ENCODE measurements at regions not wholly inside any gene's neighbourhood (a gene's known extent, or its start where the extent isn't known, plus 50 kb on each side); places are given as distances from the start of the nearest gene placed in this dataset.

DNA sequence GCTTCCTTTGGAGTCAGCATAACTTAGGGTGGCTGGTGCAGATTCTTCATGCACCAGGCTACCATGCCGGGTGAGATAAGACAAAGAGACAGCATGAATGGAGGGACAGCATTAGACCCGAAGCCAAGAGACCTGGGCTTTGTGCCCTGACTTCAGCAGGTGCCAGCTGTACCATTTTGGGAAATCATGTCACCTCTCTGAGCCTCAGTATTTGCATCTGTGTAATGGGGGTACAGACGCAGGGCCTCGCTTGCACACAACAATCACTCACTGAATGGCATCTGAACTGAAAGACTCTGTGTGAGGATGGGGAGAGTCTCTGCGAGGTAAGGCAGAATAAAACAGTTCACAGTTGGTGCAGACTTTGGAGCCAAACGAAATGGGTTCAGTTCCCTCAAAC is 1053.7 kb downstream of the VRK1 start:
- CTCF ChIA-PET: no interaction called here
- no peak for TF ChIP-seq EZH2 (IDR thresholded peaks at IDR 0.05; ENCODE audit: borderline replicate concordance, low read depth, low read length, severe bottlenecking)
- TF ChIP-seq POLR2AphosphoS5 (IDR thresholded peaks at IDR 0.05; ENCODE audit: insufficient read depth, low read depth, low read length): no peak
- no peak for TF ChIP-seq FOS (IDR thresholded peaks at IDR 0.05; ENCODE audit: borderline replicate concordance, insufficient read depth, low read length)
- TF ChIP-seq, protein P1, sequence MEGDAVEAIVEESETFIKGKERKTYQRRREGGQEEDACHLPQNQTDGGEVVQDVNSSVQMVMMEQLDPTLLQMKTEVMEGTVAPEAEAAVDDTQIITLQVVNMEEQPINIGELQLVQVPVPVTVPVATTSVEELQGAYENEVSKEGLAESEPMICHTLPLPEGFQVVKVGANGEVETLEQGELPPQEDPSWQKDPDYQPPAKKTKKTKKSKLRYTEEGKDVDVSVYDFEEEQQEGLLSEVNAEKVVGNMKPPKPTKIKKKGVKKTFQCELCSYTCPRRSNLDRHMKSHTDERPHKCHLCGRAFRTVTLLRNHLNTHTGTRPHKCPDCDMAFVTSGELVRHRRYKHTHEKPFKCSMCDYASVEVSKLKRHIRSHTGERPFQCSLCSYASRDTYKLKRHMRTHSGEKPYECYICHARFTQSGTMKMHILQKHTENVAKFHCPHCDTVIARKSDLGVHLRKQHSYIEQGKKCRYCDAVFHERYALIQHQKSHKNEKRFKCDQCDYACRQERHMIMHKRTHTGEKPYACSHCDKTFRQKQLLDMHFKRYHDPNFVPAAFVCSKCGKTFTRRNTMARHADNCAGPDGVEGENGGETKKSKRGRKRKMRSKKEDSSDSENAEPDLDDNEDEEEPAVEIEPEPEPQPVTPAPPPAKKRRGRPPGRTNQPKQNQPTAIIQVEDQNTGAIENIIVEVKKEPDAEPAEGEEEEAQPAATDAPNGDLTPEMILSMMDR (IDR thresholded peaks at IDR 0.05; ENCODE audit: extremely low read depth in 1 of 2, insufficient read depth in 1 of 2, low read depth in 1 of 2, low read length in 2 of 2): no peak
- TF ChIP-seq, protein P2, sequence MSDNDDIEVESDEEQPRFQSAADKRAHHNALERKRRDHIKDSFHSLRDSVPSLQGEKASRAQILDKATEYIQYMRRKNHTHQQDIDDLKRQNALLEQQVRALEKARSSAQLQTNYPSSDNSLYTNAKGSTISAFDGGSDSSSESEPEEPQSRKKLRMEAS (IDR thresholded peaks at IDR 0.05; ENCODE audit: insufficient read depth, insufficient read length): no peak
- TF ChIP-seq POLR2A (IDR thresholded peaks at IDR 0.05; ENCODE audit: low read depth, low read length): no peak
- TF ChIP-seq GATA2 (IDR thresholded peaks at IDR 0.05; ENCODE audit: insufficient read depth, insufficient read length, low read depth, low read length): no peak
- TF ChIP-seq MYC (IDR thresholded peaks at IDR 0.05; ENCODE audit: low read depth, low read length): no peak
- no peak for TF ChIP-seq JUN (IDR thresholded peaks at IDR 0.05; ENCODE audit: borderline replicate concordance, insufficient read depth, insufficient read length, low read depth)
- intact Hi-C loops (cut with micrococcal nuclease): no loop called here

More for the DNA sequence above, 1053.7 kb downstream of the VRK1 start:
- Histone ChIP-seq H4K20me1 (replicated peaks; ENCODE audit: control insufficient read depth, extremely low read depth, insufficient read depth, low read length) (no peaks in the 10 kb centered on the region), H3K4me3 (replicated peaks in 1 of 3; ENCODE audit: insufficient read depth in 1 of 3, low read depth in 1 of 3, low read length in 3 of 3) (no peak overlapping the region), H3K4me2 (ENCODE audit: insufficient read depth, low read length) (no peak overlapping the region), H3K27me3 (ENCODE audit: control insufficient read depth in 2 of 2, insufficient read depth in 2 of 2, low read length in 2 of 2) (no peaks in the 10 kb centered on the region), H3K27ac (ENCODE audit: insufficient read depth, low read depth, low read length) (no peak overlapping the region), H3K4me1 (ENCODE audit: control insufficient read depth, extremely low read depth, insufficient read depth, low read length) (no peaks in the 10 kb centered on the region), H3K9me3 (replicated peaks; ENCODE audit: control insufficient read depth, insufficient read depth, low read length) (peaks cover 10% of the 10 kb centered on the region), H3K79me2 (ENCODE audit: control insufficient read depth, insufficient read depth, low read length) (no peaks in the 10 kb centered on the region), H3K9me1 (replicated peaks; ENCODE audit: control insufficient read depth, extremely low read depth, insufficient read depth, low read length) (no peaks in the 10 kb centered on the region), H3K36me3 (ENCODE audit: control insufficient read depth in 2 of 2, extremely low read depth in 1 of 2, insufficient read depth in 2 of 2, low read length in 2 of 2) (no peaks in the 10 kb centered on the region), H3K9ac (replicated peaks; ENCODE audit: extremely low read depth, insufficient read depth, low read length) (no peak overlapping the region), H2AFZ (ENCODE audit: low read depth, low read length) (no peak overlapping the region)
- DNase-seq (ENCODE audit: low read depth, low spot score) (no peak), FAIRE-seq (no peak)
- dilution Hi-C loops (cut with MboI; ENCODE audit: extremely low pct_ligation_motif_present, low sequenced_read_pairs): no loop called here
- POLR2A ChIA-PET: no interaction called here
- BruUV-seq (replicated peaks): no TSS peak
